ENCODE measurements at regions not wholly inside any gene's neighbourhood (a gene's known extent, or its start where the extent isn't known, plus 50 kb on each side); places are given as distances from the start of the nearest gene placed in this dataset.

- no peaks in the 10 kb centered on the region for H3K36me3 ChIP-seq
- no peaks in the 10 kb centered on the region for H3K4me1 ChIP-seq
- H3K4me3 ChIP-seq: no peak overlapping the region
- intact Hi-C loops (cut with DNase I; ENCODE audit: low total_unique reads) (no loop called here), in situ Hi-C loops (cut with MboI; ENCODE audit: low pct_ligation_motif_present in 1 of 4, low pct_unique_long_range_greater_than_20kb in 1 of 4, low sequenced_read_pairs in 3 of 4) (no loop called here)
- no peaks in the 10 kb centered on the region for H3K9me3 ChIP-seq
- H3K27ac ChIP-seq: no peak overlapping the region
- 70 to 80% methylated on average over 2 of the region's 2 CpGs for WGBS, 2 donors (ENCODE audit: low coverage in 1 of 2)
- TF ChIP-seq EP300 (IDR thresholded peaks at IDR 0.05; ENCODE audit: low read depth) (no peak), POLR2A (IDR thresholded peaks at IDR 0.05) (no peak), POLR2AphosphoS5 (IDR thresholded peaks at IDR 0.05) (no peak), CTCF (IDR thresholded peaks at IDR 0.05) (no peak)
- no peaks in the 10 kb centered on the region for H3K27me3 ChIP-seq
- no peak for DNase-seq
Observed at GRCh38 chr4:67133162-67133561, 412.1 kb downstream of the CENPC start.

GRCh38 chr4:67131224-67131623, 414.1 kb downstream of the CENPC start:
- TF ChIP-seq POLR2AphosphoS5 (IDR thresholded peaks at IDR 0.05) (no peak), CTCF (IDR thresholded peaks at IDR 0.05) (no peak), POLR2A (IDR thresholded peaks at IDR 0.05) (no peak), EP300 (IDR thresholded peaks at IDR 0.05; ENCODE audit: low read depth) (no peak)
- no peaks in the 10 kb centered on the region for H3K36me3 ChIP-seq

GRCh38 chr4:67130411-67130810, 414.9 kb downstream of the CENPC start:
- H3K4me3 ChIP-seq: no peak overlapping the region
- intact Hi-C loops (cut with DNase I; ENCODE audit: low total_unique reads) (no loop called here), in situ Hi-C loops (cut with MboI; ENCODE audit: low pct_ligation_motif_present in 1 of 4, low pct_unique_long_range_greater_than_20kb in 1 of 4, low sequenced_read_pairs in 3 of 4) (no loop called here)
- TF ChIP-seq CTCF (IDR thresholded peaks at IDR 0.05): no peak
- no peak for TF ChIP-seq POLR2A (IDR thresholded peaks at IDR 0.05)
- 41 to 60% methylated on average over 1 of the region's 1 CpG for WGBS, 2 donors (ENCODE audit: low coverage in 1 of 2)
- H3K9me3 ChIP-seq: no peaks in the 10 kb centered on the region
- no peaks in the 10 kb centered on the region for H3K27me3 ChIP-seq
- H3K36me3 ChIP-seq: no peaks in the 10 kb centered on the region
- H3K4me1 ChIP-seq: no peaks in the 10 kb centered on the region
- DNase-seq: no peak
- no peak overlapping the region for H3K27ac ChIP-seq

More at GRCh38 chr4:67131224-67131623, 414.1 kb downstream of the CENPC start:
- no peak for DNase-seq
- in situ Hi-C loops (cut with MboI; ENCODE audit: low pct_ligation_motif_present in 1 of 4, low pct_unique_long_range_greater_than_20kb in 1 of 4, low sequenced_read_pairs in 3 of 4) (no loop called here), intact Hi-C loops (cut with DNase I; ENCODE audit: low total_unique reads) (no loop called here)
- no peaks in the 10 kb centered on the region for H3K27me3 ChIP-seq
- H3K9me3 ChIP-seq: no peaks in the 10 kb centered on the region
- H3K27ac ChIP-seq: no peak overlapping the region
- no peak overlapping the region for H3K4me3 ChIP-seq
- no peaks in the 10 kb centered on the region for H3K4me1 ChIP-seq

GRCh38 chr4:67126570-67126969, 418.7 kb downstream of the CENPC start:
- H3K36me3 ChIP-seq: no peaks in the 10 kb centered on the region
- H3K9me3 ChIP-seq: no peaks in the 10 kb centered on the region
- H3K4me1 ChIP-seq: no peaks in the 10 kb centered on the region
- no peaks in the 10 kb centered on the region for H3K27me3 ChIP-seq
- in situ Hi-C loops (cut with MboI; ENCODE audit: low pct_ligation_motif_present in 1 of 4, low pct_unique_long_range_greater_than_20kb in 1 of 4, low sequenced_read_pairs in 3 of 4) (no loop called here), intact Hi-C loops (cut with DNase I; ENCODE audit: low total_unique reads) (no loop called here)
- no peak for TF ChIP-seq POLR2AphosphoS5 (IDR thresholded peaks at IDR 0.05)
- TF ChIP-seq CTCF (IDR thresholded peaks at IDR 0.05): no peak
- no peak for TF ChIP-seq POLR2A (IDR thresholded peaks at IDR 0.05)
- TF ChIP-seq EP300 (IDR thresholded peaks at IDR 0.05; ENCODE audit: low read depth): no peak
- DNase-seq: no peak
- 90 to 94% methylated on average over 3 to 4 of the region's 4 CpGs for WGBS, 2 donors (ENCODE audit: low coverage in 1 of 2)
- no peak overlapping the region for H3K27ac ChIP-seq
- H3K4me3 ChIP-seq: no peak overlapping the region
